AG09309 (cell line): ENCODE measurements at regions not wholly inside any gene's neighbourhood (a gene's known extent, or its start where the extent isn't known, plus 50 kb on each side); places are given as distances from the start of the nearest gene placed in this dataset.

Experiments used
- DNase-seq: peaks from one replicate; pipeline ENCODE4 v3.0.0-alpha.2; 2010; ENCODE audit warnings: low read depth
- H3K4me3 ChIP-seq: 2 replicates; pipeline ENCODE4 v1.5.1; 2011; ENCODE audit warnings: mild to moderate bottlenecking, low read depth, low read length, moderate library complexity; ENCODE audit not compliant: control insufficient read depth
- TF ChIP-seq, protein P1 (sequence below): IDR thresholded peaks from 2 replicates; pipeline ENCODE4 v1.5.1; 2011; ENCODE audit warnings: mild to moderate bottlenecking, low read depth, low read length, inconsistent platforms; ENCODE audit not compliant: insufficient read depth, control insufficient read depth; ENCODE audit errors: missing control alignments

DNA sequence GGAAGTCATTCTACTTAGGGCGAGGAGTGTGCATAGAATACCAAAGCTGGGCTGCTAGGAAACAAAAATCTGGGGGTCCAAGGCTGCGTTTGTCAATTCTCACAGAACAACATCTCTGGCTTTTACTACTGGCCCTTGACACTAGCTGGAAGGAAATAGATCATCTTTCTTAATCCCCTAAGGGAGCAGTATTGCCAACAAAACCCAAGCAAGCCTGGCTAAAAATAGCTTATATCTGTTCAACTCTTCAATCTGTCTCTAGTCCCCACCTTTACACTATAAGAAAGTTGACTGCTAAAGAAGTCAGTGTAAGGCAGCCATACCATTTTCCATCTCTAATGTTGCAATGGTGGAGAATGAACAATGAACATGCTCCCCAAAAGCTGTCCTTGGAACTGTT, 107.8 kb upstream of the SPRY2 start:
- no peak for DNase-seq
- TF ChIP-seq, protein P1, sequence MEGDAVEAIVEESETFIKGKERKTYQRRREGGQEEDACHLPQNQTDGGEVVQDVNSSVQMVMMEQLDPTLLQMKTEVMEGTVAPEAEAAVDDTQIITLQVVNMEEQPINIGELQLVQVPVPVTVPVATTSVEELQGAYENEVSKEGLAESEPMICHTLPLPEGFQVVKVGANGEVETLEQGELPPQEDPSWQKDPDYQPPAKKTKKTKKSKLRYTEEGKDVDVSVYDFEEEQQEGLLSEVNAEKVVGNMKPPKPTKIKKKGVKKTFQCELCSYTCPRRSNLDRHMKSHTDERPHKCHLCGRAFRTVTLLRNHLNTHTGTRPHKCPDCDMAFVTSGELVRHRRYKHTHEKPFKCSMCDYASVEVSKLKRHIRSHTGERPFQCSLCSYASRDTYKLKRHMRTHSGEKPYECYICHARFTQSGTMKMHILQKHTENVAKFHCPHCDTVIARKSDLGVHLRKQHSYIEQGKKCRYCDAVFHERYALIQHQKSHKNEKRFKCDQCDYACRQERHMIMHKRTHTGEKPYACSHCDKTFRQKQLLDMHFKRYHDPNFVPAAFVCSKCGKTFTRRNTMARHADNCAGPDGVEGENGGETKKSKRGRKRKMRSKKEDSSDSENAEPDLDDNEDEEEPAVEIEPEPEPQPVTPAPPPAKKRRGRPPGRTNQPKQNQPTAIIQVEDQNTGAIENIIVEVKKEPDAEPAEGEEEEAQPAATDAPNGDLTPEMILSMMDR = no peak
- no peak overlapping the region for H3K4me3 ChIP-seq

DNA sequence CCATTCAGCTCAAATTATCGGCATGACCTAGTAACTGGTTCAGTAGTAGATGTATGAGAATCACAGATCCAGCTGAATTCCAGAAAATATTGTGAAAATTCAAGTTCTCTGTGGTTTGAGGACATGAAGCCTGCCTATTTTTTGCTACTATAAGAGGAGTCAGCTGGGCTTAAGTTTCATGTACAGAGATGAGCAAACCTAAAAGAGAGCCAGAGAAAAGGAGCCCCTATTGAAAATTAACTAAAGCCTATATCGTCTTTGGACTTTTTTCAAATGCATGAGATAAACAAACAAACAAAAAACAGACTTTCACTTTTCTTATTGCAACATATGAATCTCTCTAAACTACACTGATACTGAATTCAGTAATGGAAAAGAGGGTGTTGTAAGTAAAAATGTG, 106.8 kb upstream of the SPRY2 start:
- DNase-seq = no peak
- no peak overlapping the region for H3K4me3 ChIP-seq
- TF ChIP-seq, protein P1 = no peak

DNA sequence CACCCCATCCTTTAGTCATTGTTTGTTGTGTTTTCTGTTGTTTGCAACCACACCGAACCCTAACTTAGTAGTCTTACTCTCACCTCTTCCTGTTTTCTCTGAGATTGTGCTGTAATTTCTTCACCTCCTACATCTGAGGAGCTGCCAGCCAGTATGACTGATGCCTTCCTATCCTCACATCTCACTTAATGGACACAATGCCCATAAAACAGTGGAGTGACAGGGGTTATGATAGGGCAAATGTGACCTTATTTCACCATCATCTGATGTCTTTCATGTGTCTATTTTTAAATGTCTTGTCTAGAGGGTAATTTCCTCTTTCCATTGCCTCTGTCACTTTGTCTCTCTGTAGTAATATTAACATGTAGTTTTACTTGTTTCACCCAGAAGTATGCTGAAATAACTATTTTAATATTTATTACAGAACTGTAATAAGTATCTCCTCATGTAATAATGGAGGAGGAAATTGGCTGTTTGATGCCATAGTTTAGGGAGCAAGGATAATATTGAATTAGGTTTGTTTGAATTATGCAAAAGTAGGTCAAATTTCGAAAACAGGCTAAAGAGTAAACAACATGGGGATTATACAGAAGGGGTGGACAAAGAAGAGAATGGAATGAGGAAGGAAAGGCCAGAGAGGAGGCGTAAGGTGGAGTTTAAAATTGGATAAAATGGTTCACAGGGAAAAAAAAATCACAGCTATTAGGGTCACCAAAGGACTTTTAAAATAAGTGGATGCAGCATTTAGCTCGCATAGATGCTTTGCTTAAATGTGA, 103.5 kb upstream of the SPRY2 start:
- H3K4me3 ChIP-seq = no peak overlapping the region
- TF ChIP-seq, protein P1 = no peak
- DNase-seq = no peak

DNA sequence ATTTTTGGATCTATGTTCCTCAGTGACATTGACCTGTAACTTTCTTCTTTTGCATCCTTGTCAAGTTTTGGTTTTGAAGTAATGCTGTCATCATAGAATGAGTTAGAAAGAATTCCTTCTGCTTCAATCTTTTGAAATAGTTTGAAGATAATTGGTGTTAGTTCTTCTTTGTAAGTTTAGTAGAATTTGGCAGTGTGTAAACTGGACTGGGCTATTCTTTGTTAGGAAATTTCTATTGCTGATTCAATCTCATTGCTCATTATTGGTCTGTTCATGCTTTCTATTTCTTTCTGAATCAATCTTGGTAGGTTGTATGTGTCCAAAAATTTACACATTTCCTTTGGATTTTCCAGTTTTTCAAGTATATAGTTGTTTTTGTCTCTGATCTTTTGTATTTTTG, 101.7 kb upstream of the SPRY2 start:
- H3K4me3 ChIP-seq = no peak overlapping the region
- no peak for DNase-seq
- TF ChIP-seq, protein P1 = no peak

DNA sequence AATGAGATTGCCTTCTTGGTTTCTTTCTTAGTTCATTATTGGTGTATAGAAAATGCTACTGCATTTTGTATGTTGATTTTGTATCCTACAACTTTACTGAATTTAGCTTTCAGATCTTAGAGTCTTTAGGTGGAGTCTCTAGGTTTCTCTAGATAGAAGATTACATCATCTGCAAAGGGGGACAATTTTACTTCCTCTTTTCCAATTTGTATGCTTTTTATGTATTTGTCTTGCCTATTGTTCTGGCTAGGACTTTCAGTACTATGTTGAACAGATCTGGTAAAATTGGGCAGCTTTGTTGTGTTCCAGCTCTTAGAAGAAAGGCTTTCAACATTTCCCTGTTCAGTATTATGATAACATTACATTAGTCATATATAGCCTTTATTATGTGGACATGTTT, 101.0 kb upstream of the SPRY2 start:
- no peak for DNase-seq
- H3K4me3 ChIP-seq = no peak overlapping the region
- TF ChIP-seq, protein P1 = no peak

DNA sequence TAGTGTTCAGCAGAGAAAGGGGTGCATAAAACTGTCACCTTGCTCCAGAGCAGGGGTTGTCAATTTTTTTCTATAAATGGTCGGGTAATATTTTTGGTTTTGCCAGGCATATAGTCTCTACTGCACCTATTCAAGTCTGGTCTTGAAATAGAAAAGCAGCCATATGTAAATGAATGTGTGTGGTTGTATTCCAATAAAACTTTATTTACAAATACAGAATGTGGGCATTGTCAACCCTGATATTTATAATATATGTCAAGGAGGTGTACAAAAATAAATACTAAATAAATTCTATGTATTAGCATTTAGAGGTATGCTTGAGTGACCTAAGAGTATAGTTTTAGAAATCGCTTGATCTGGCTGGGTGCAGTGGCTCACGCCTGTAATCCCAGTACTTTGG, 97.6 kb upstream of the SPRY2 start:
- DNase-seq = no peak
- H3K4me3 ChIP-seq = no peak overlapping the region
- TF ChIP-seq, protein P1 = no peak
